Parathyroid adenoma (tissue), 2 donors: ENCODE measurements at regions not wholly inside any gene's neighbourhood (a gene's known extent, or its start where the extent isn't known, plus 50 kb on each side); places are given as distances from the start of the nearest gene placed in this dataset.

ENCODE experiments used
- H2AFZ ChIP-seq: fragments of 300-600 bp; sonication (generic); one replicate; pipeline ENCODE4 v1.7.0; 2017; ENCODE audit warnings: antibody characterized with exemption, mild to moderate bottlenecking
- H3K27ac ChIP-seq: fragments of 300-600 bp; sonication (generic); one replicate; pipeline ENCODE4 v1.7.0; 2017
- H3K27me3 ChIP-seq: fragments of 300-600 bp; sonication (generic); one replicate; pipeline ENCODE4 v1.7.0; 2017; ENCODE audit warnings: low read length; ENCODE audit not compliant: control insufficient read depth, insufficient read depth
- H3K36me3 ChIP-seq: fragments of 300-600 bp; sonication (generic); one replicate; pipeline ENCODE4 v1.7.0; 2017; ENCODE audit warnings: low read length; ENCODE audit not compliant: control insufficient read depth, insufficient read depth
- H3K4me1 ChIP-seq: fragments of 300-600 bp; sonication (generic); one replicate; pipeline ENCODE4 v1.7.0; 2017; ENCODE audit warnings: control low read depth
- H3K4me2 ChIP-seq: fragments of 300-600 bp; sonication (generic); one replicate; pipeline ENCODE4 v1.7.0; 2017; ENCODE audit warnings: low read length
- H3K4me3 ChIP-seq: fragments of 300-600 bp; sonication (generic); one replicate; pipeline ENCODE4 v1.7.0; 2017; ENCODE audit warnings: low read depth, low read length
- H3K79me2 ChIP-seq: fragments of 300-600 bp; sonication (generic); one replicate; pipeline ENCODE4 v1.7.0; 2017; ENCODE audit warnings: control low read depth
- H3K9ac ChIP-seq: fragments of 300-600 bp; sonication (generic); one replicate; pipeline ENCODE4 v1.7.0; 2017; ENCODE audit warnings: mild to moderate bottlenecking
- H3K9me3 ChIP-seq: fragments of 300-600 bp; sonication (generic); one replicate; pipeline ENCODE4 v1.7.0; 2017; ENCODE audit warnings: low read length; ENCODE audit not compliant: control insufficient read depth
- CTCF ChIP-seq: fragments of 300-600 bp; sonication (generic); IDR thresholded peaks from one replicate; pipeline ENCODE4 v1.7.0; 2017; ENCODE audit warnings: antibody characterized with exemption, mild to moderate bottlenecking
- donor health status: primary hyperparathyroidism.

- H3K4me2 ChIP-seq, result no peak overlapping the region
- H3K79me2 ChIP-seq, result no peaks in the 10 kb centered on the region
- TF ChIP-seq CTCF, result no peak
- no peak overlapping the region for H2AFZ ChIP-seq
- no peaks in the 10 kb centered on the region for H3K27me3 ChIP-seq
- no peaks in the 10 kb centered on the region for H3K36me3 ChIP-seq
- no peaks in the 10 kb centered on the region for H3K4me1 ChIP-seq
- no peaks in the 10 kb centered on the region for H3K9me3 ChIP-seq
- H3K9ac ChIP-seq, result no peak overlapping the region
- no peak overlapping the region for H3K4me3 ChIP-seq
- no peak overlapping the region for H3K27ac ChIP-seq
These were observed 525.3 kb downstream of the SUCLG1 start for GRCh38 chr2:83933749-83934148.

- no peak overlapping the region for H3K4me3 ChIP-seq
- no peaks in the 10 kb centered on the region for H3K79me2 ChIP-seq
- no peaks in the 10 kb centered on the region for H3K27me3 ChIP-seq
- H3K4me2 ChIP-seq, result no peak overlapping the region
- H3K36me3 ChIP-seq, result no peaks in the 10 kb centered on the region
- TF ChIP-seq CTCF, result no peak
- H3K9me3 ChIP-seq, result no peaks in the 10 kb centered on the region
- no peak overlapping the region for H3K9ac ChIP-seq
- H3K27ac ChIP-seq, result no peak overlapping the region
- no peak overlapping the region for H2AFZ ChIP-seq
- no peaks in the 10 kb centered on the region for H3K4me1 ChIP-seq
These were observed 535.5 kb downstream of the SUCLG1 start for GRCh38 chr2:83923531-83923930.

GRCh38 chr2:83916559-83916958 is 542.5 kb downstream of the SUCLG1 start:
- H3K79me2 ChIP-seq, result no peaks in the 10 kb centered on the region
- H3K27me3 ChIP-seq, result no peaks in the 10 kb centered on the region
- no peaks in the 10 kb centered on the region for H3K4me1 ChIP-seq
- no peaks in the 10 kb centered on the region for H3K36me3 ChIP-seq
- H3K27ac ChIP-seq, result no peak overlapping the region
- H3K4me3 ChIP-seq, result no peak overlapping the region
- H2AFZ ChIP-seq, result no peak overlapping the region
- H3K9ac ChIP-seq, result no peak overlapping the region
- no peaks in the 10 kb centered on the region for H3K9me3 ChIP-seq
- H3K4me2 ChIP-seq, result no peak overlapping the region
- TF ChIP-seq CTCF, result no peak

- TF ChIP-seq CTCF, result no peak
- H3K4me1 ChIP-seq, result no peaks in the 10 kb centered on the region
- H3K27me3 ChIP-seq, result no peaks in the 10 kb centered on the region
- H3K9me3 ChIP-seq, result no peaks in the 10 kb centered on the region
- no peak overlapping the region for H3K9ac ChIP-seq
- no peak overlapping the region for H2AFZ ChIP-seq
- H3K4me2 ChIP-seq, result no peak overlapping the region
- H3K79me2 ChIP-seq, result no peaks in the 10 kb centered on the region
- no peak overlapping the region for H3K4me3 ChIP-seq
- no peaks in the 10 kb centered on the region for H3K36me3 ChIP-seq
- H3K27ac ChIP-seq, result no peak overlapping the region
These were observed 543.7 kb downstream of the SUCLG1 start for GRCh38 chr2:83915381-83915780.

GRCh38 chr2:83908750-83909149 is 550.3 kb downstream of the SUCLG1 start:
- Histone ChIP-seq H3K79me2 (no peaks in the 10 kb centered on the region), H3K27me3 (no peaks in the 10 kb centered on the region), H2AFZ (no peak overlapping the region), H3K27ac (no peak overlapping the region), H3K9ac (no peak overlapping the region), H3K36me3 (no peaks in the 10 kb centered on the region), H3K4me1 (no peaks in the 10 kb centered on the region), H3K4me3 (no peak overlapping the region), H3K4me2 (no peak overlapping the region), H3K9me3 (no peaks in the 10 kb centered on the region)
- no peak for TF ChIP-seq CTCF
